Gastroesophageal sphincter (tissue), 4 donors: ENCODE measurements at regions not wholly inside any gene's neighbourhood (a gene's known extent, or its start where the extent isn't known, plus 50 kb on each side); places are given as distances from the start of the nearest gene placed in this dataset.

Source experiments
- ATAC-seq: fragments of 150-250 bp; one replicate; pipeline ENCODE4 v1.9.1; 2016; ENCODE audit warnings: mild to moderate bottlenecking, moderate library complexity
- H3K27ac ChIP-seq, 4 donors: fragments of 200-600 bp; sonication (generic) in 3 of 4; 1 replicate in 3 of 4; 2 replicates in 1 of 4; pipeline ENCODE4 v1.5.1; 2016 to 2019
- H3K27me3 ChIP-seq: fragments of 200-600 bp; sonication (generic); one replicate; pipeline ENCODE4 v1.5.1; 2019
- H3K36me3 ChIP-seq, 2 donors: fragments of 200-600 bp; sonication (generic); one replicate each; pipeline ENCODE4 v1.5.1; 2019; ENCODE audit warnings: control low read depth in 1 of 2
- H3K4me1 ChIP-seq, 3 donors: fragments of 200-600 bp; sonication (generic); 1 replicate in 2 of 3; 2 replicates in 1 of 3; pipeline ENCODE4 v1.5.1; 2016 to 2019; ENCODE audit warnings: control low read depth in 2 of 3
- H3K4me3 ChIP-seq, 2 donors: fragments of 200-600 bp; sonication (generic); one replicate each; pipeline ENCODE4 v1.5.1; 2019; ENCODE audit warnings: mild to moderate bottlenecking in 1 of 2, moderate library complexity in 1 of 2
- H3K9me3 ChIP-seq, 3 donors: fragments of 200-600 bp; sonication (generic); one replicate each; pipeline ENCODE4 v1.5.1; 2017 to 2019; ENCODE audit warnings: control low read depth in 2 of 3
- CTCF ChIP-seq, 4 experiments: fragments of 200-600 bp in 2 of 4; fragments of 450-650 bp in 2 of 4; sonication (generic) in 1 of 4; IDR thresholded peaks; one replicate each; pipeline ENCODE4 v1.5.1; 2017 to 2019; ENCODE audit warnings: antibody characterized with exemption in 4 of 4, mild to moderate bottlenecking in 2 of 4, moderate library complexity in 2 of 4
- EP300 ChIP-seq: sonication (generic); formaldehyde crosslinking; IDR thresholded peaks from one replicate; pipeline ENCODE4 v1.6.1; 2017; ENCODE audit warnings: antibody characterized with exemption, mild to moderate bottlenecking
- POLR2A ChIP-seq, 2 donors: fragments of 450-650 bp; IDR thresholded peaks; one replicate each; pipeline ENCODE4 v1.6.1; 2017; ENCODE audit warnings: antibody characterized with exemption in 2 of 2, mild to moderate bottlenecking in 2 of 2, moderate library complexity in 1 of 2
- POLR2AphosphoS5 ChIP-seq: sonication (generic); formaldehyde crosslinking; IDR thresholded peaks from one replicate; pipeline ENCODE4 v1.6.1; 2017; ENCODE audit warnings: antibody characterized with exemption
- WGBS, 2 donors: methylation state at CpG; one replicate each; pipeline ENCODE4 v1.1.5; 2018; ENCODE audit warnings: low coverage in 1 of 2; 5-methylcytosine and 5-hydroxymethylcytosine counted together

- H3K27me3 ChIP-seq, result no peaks in the 10 kb centered on the region
- H3K27ac ChIP-seq, result no peak overlapping the region
- H3K36me3 ChIP-seq, result no peaks in the 10 kb centered on the region
- H3K9me3 ChIP-seq, result no peaks in the 10 kb centered on the region
- 79 to 96% methylated on average over 3 of the region's 3 CpGs for WGBS, 2 donors
- ATAC-seq, result no peak
- H3K4me3 ChIP-seq, result no peak overlapping the region
- TF ChIP-seq POLR2A (IDR thresholded peaks at IDR 0.05), result no peak
- no peak for TF ChIP-seq EP300
- no peak for TF ChIP-seq CTCF (IDR thresholded peaks at IDR 0.05)
- no peak for TF ChIP-seq POLR2AphosphoS5
- no peaks in the 10 kb centered on the region for H3K4me1 ChIP-seq
Measured at GRCh38 chr7:84331616-84332015, 137.0 kb upstream of the SEMA3A start.

- TF ChIP-seq POLR2A (IDR thresholded peaks at IDR 0.05) (no peak), CTCF (IDR thresholded peaks at IDR 0.05) (no peak), POLR2AphosphoS5 (no peak), EP300 (no peak)
- H3K36me3 ChIP-seq, result no peaks in the 10 kb centered on the region
- ATAC-seq, result no peak
Measured at GRCh38 chr7:84328571-84328970, 134.0 kb upstream of the SEMA3A start.

GRCh38 chr7:84324136-84324630 lies 129.6 kb upstream of the SEMA3A start:
- H3K4me1 ChIP-seq, result no peaks in the 10 kb centered on the region
- no peak overlapping the region for H3K4me3 ChIP-seq
- H3K27me3 ChIP-seq, result no peaks in the 10 kb centered on the region
- no peak for ATAC-seq
- H3K36me3 ChIP-seq, result no peaks in the 10 kb centered on the region
- no peaks in the 10 kb centered on the region for H3K9me3 ChIP-seq
- no peak for TF ChIP-seq POLR2A (IDR thresholded peaks at IDR 0.05)
- no peak for TF ChIP-seq EP300
- TF ChIP-seq CTCF (IDR thresholded peaks at IDR 0.05), result no peak
- TF ChIP-seq POLR2AphosphoS5, result no peak
- no peak overlapping the region for H3K27ac ChIP-seq

More at GRCh38 chr7:84328571-84328970, 134.0 kb upstream of the SEMA3A start:
- no peaks in the 10 kb centered on the region for H3K4me1 ChIP-seq
- no peak overlapping the region for H3K27ac ChIP-seq
- H3K4me3 ChIP-seq, result no peak overlapping the region
- H3K9me3 ChIP-seq, result no peaks in the 10 kb centered on the region
- H3K27me3 ChIP-seq, result no peaks in the 10 kb centered on the region
- WGBS, 2 donors, result 67 to 87% methylated on average over 1 to 2 of the region's 2 CpGs

- no peak for ATAC-seq
- Histone ChIP-seq H3K27ac (no peak overlapping the region), H3K4me3 (peak overlapping the region; percentile 7 to 34), H3K4me1 (no peaks in the 10 kb centered on the region), H3K36me3 (no peaks in the 10 kb centered on the region), H3K9me3 (no peaks in the 10 kb centered on the region), H3K27me3 (no peaks in the 10 kb centered on the region)
- TF ChIP-seq CTCF (IDR thresholded peaks at IDR 0.05), result no peak
- TF ChIP-seq EP300, result no peak
- no peak for TF ChIP-seq POLR2A (IDR thresholded peaks at IDR 0.05)
- TF ChIP-seq POLR2AphosphoS5, result no peak
Measured at GRCh38 chr7:84317536-84317935, 122.9 kb upstream of the SEMA3A start.

GRCh38 chr7:84314263-84314662 lies 119.7 kb upstream of the SEMA3A start:
- H3K4me1 ChIP-seq, result no peaks in the 10 kb centered on the region
- no peaks in the 10 kb centered on the region for H3K36me3 ChIP-seq
- no peak for TF ChIP-seq CTCF (IDR thresholded peaks at IDR 0.05)
- TF ChIP-seq POLR2AphosphoS5, result no peak
- TF ChIP-seq POLR2A (IDR thresholded peaks at IDR 0.05), result no peak
- TF ChIP-seq EP300, result no peak
- WGBS, 2 donors, result 29 to 69% methylated on average over 2 of the region's 2 CpGs
- H3K27me3 ChIP-seq, result no peaks in the 10 kb centered on the region
- H3K9me3 ChIP-seq, result no peaks in the 10 kb centered on the region
- H3K27ac ChIP-seq, result peak overlapping the region; percentile 36 to 53 (median 38)
- ATAC-seq, result no peak
- H3K4me3 ChIP-seq, result peak overlapping the region; percentile 34 to 64
